Immature natural killer cell (primary cell): ENCODE measurements at regions not wholly inside any gene's neighbourhood (a gene's known extent, or its start where the extent isn't known, plus 50 kb on each side); places are given as distances from the start of the nearest gene placed in this dataset.

ENCODE experiments used
- DNase-seq, 3 donors: peaks; one replicate each; pipeline ENCODE4 v3.0.0; 2022; ENCODE audit warnings: mixed read lengths in 1 of 3
- H3K27ac Mint-ChIP-seq, 6 donors: one replicate each; pipeline ENCODE4 v1.8.0; 2020; ENCODE audit warnings: mixed read lengths in 6 of 6, mild to moderate bottlenecking in 5 of 6, inconsistent platforms in 4 of 6, moderate library complexity in 3 of 6
- H3K27me3 Mint-ChIP-seq, 3 donors: one replicate each; pipeline ENCODE4 v1.8.0; 2020 to 2021; ENCODE audit warnings: low read depth in 3 of 3, mild to moderate bottlenecking in 3 of 3, mixed read lengths in 3 of 3, moderate library complexity in 3 of 3, inconsistent platforms in 1 of 3
- H3K36me3 Mint-ChIP-seq, 3 donors: one replicate each; pipeline ENCODE4 v1.8.0; 2020; ENCODE audit warnings: mixed read lengths in 3 of 3, inconsistent platforms in 2 of 3, mild to moderate bottlenecking in 2 of 3
- H3K4me1 Mint-ChIP-seq, 2 donors: one replicate each; pipeline ENCODE4 v1.8.0; 2020; ENCODE audit warnings: inconsistent platforms in 2 of 2, mild to moderate bottlenecking in 2 of 2, mixed read lengths in 2 of 2, moderate library complexity in 1 of 2
- H3K4me3 Mint-ChIP-seq, 5 donors: one replicate each; pipeline ENCODE4 v1.8.0; 2020; ENCODE audit warnings: mild to moderate bottlenecking in 5 of 5, mixed read lengths in 5 of 5, inconsistent platforms in 3 of 5, moderate library complexity in 3 of 5
- H3K9me3 Mint-ChIP-seq, 6 donors: one replicate each; pipeline ENCODE4 v1.8.0; 2020; ENCODE audit warnings: mild to moderate bottlenecking in 6 of 6, mixed read lengths in 6 of 6, inconsistent platforms in 4 of 6, moderate library complexity in 3 of 6

- H3K9me3 Mint-ChIP-seq: peaks cover 11 to 18% (median 14%) of the 10 kb centered on the region in 6 donors
- no peaks in the 10 kb centered on the region for H3K36me3 Mint-ChIP-seq
- no peak overlapping the region for H3K27ac Mint-ChIP-seq
- no peaks in the 10 kb centered on the region for H3K4me1 Mint-ChIP-seq
- no peak for DNase-seq
- no peak overlapping the region for H3K4me3 Mint-ChIP-seq
- peaks cover 3 to 19% (median 7%) of the 10 kb centered on the region in 3 donors for H3K27me3 Mint-ChIP-seq
Measured at GRCh38 chr17:5815396-5815795, 231.1 kb upstream of the NLRP1 start.

- Mint-ChIP-seq H3K4me1 (no peaks in the 10 kb centered on the region), H3K9me3 (peaks cover 2 to 11% (median 6%) of the 10 kb centered on the region in 6 donors), H3K27ac (no peak overlapping the region), H3K27me3 (peaks cover 0 to 15% (median 7%) of the 10 kb centered on the region in 3 donors), H3K4me3 (no peak overlapping the region), H3K36me3 (no peaks in the 10 kb centered on the region)
- no peak for DNase-seq
Measured at GRCh38 chr17:5816491-5817070, 232.3 kb upstream of the NLRP1 start.

DNA sequence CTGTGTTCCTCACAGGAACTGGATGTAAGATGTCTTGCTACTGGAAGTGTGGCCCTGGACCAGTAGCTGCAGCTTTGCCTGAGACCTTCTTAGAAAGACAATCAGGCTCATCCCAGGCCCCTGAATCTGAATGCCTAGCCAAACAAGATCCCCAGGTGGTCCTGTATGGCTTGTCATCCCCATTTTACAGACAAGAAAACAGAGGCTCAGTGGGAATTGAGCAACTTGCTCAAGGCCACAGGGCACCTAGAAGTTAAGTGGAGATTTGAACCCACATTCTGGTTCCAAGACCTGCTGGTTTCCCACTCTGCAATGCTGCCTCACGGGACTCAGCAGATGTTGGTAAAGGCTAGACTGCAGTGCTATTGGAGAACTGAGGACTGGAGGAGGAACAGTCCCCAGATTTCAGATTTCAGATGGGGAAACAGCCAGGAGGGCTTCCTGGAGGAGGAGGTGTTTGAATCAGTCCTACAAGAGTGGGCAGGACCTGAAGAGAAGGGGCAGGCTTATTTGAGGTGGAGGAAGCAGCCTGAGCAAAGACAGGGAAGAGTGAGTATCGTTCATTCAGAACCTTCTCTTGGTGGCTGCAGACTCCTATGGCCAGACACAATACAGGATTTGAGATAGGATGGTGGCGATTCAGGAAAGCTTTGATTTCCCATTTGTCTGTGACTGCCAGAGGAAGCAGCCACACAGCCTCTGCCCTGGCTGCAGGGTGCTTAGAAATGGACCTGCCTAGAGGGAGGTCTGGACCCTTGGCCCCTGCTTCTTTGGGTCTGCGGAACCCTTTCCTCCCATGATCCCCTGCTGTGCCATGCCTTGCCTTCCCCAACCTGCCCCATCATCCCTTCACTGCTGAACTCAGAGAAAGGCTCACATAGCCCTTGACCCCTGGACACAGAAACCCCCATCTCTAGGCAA lies 233.4 kb upstream of the NLRP1 start:
- no peak for DNase-seq
- Mint-ChIP-seq H3K4me3 (no peak overlapping the region), H3K27me3 (peaks cover 0 to 11% (median 3%) of the 10 kb centered on the region in 3 donors), H3K4me1 (no peaks in the 10 kb centered on the region), H3K36me3 (no peaks in the 10 kb centered on the region), H3K9me3 (peaks cover 0 to 5% (median 1%) of the 10 kb centered on the region in 6 donors), H3K27ac (no peak overlapping the region)

DNA sequence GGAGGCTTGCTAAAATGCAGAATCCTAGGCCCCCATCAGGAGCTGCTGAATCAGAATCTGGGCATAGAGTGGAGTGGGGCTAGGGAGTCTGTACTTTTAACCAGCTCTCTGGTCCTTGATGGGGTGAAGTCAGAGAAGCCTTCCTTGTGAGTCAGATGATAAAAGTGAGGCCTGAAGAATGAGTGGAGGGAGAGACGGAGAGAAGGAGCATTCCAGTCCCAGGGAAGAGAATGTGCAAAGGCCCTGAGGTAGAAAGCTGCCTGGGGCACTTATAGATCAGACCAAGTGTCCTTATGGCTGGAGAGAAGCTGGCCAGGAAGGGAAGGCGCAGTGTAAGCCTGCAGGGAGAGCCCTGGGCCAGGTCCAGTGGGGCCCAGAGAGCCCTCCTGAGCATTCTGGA lies 235.1 kb upstream of the NLRP1 start:
- no peak overlapping the region for H3K27ac Mint-ChIP-seq
- no peak overlapping the region for H3K4me3 Mint-ChIP-seq
- H3K9me3 Mint-ChIP-seq: peaks cover 0 to 3% (median 0%) of the 10 kb centered on the region in 6 donors
- no peak for DNase-seq
- H3K36me3 Mint-ChIP-seq: no peaks in the 10 kb centered on the region
- no peaks in the 10 kb centered on the region for H3K4me1 Mint-ChIP-seq
- H3K27me3 Mint-ChIP-seq: peaks cover 0 to 6% (median 0%) of the 10 kb centered on the region in 3 donors

GRCh38 chr17:5819921-5820685 lies 235.8 kb upstream of the NLRP1 start:
- Mint-ChIP-seq H3K9me3 (peaks cover 0 to 3% (median 0%) of the 10 kb centered on the region in 6 donors), H3K27ac (no peak overlapping the region), H3K4me1 (no peaks in the 10 kb centered on the region), H3K36me3 (no peaks in the 10 kb centered on the region), H3K4me3 (no peak overlapping the region), H3K27me3 (peaks cover 0 to 6% (median 0%) of the 10 kb centered on the region in 3 donors)
- no peak for DNase-seq

GRCh38 chr17:5820721-5821456 lies 236.6 kb upstream of the NLRP1 start:
- Mint-ChIP-seq H3K9me3 (peaks cover 0 to 3% (median 0%) of the 10 kb centered on the region in 6 donors), H3K27me3 (peaks cover 0 to 2% (median 0%) of the 10 kb centered on the region in 3 donors), H3K27ac (no peak overlapping the region), H3K36me3 (no peaks in the 10 kb centered on the region), H3K4me1 (no peaks in the 10 kb centered on the region), H3K4me3 (no peak overlapping the region)
- DNase-seq: no peak

DNA sequence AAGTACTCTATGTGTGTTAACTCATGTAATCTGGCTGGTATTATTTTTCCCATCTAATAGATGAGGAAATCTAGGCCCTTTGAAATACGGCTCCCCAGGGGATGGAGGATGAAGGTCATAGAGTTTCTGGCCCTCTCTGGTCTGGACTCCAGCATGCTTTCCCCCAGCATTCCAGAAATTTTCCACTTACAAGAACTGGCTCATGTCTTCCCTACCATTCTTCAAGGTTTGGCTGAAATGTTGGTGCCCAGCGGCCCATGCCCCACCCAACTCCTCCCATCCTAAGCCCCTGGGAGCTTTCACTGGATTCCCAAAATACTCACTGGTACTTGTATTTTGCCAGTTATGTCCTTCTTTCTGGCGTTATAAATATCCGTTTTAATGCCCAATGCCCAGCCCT lies 237.5 kb upstream of the NLRP1 start:
- Mint-ChIP-seq H3K27ac (no peak overlapping the region), H3K27me3 (peaks cover 0 to 2% (median 0%) of the 10 kb centered on the region in 3 donors), H3K4me1 (no peaks in the 10 kb centered on the region), H3K36me3 (no peaks in the 10 kb centered on the region), H3K9me3 (peaks cover 0 to 3% (median 0%) of the 10 kb centered on the region in 6 donors), H3K4me3 (no peak overlapping the region)
- DNase-seq: no peak

DNA sequence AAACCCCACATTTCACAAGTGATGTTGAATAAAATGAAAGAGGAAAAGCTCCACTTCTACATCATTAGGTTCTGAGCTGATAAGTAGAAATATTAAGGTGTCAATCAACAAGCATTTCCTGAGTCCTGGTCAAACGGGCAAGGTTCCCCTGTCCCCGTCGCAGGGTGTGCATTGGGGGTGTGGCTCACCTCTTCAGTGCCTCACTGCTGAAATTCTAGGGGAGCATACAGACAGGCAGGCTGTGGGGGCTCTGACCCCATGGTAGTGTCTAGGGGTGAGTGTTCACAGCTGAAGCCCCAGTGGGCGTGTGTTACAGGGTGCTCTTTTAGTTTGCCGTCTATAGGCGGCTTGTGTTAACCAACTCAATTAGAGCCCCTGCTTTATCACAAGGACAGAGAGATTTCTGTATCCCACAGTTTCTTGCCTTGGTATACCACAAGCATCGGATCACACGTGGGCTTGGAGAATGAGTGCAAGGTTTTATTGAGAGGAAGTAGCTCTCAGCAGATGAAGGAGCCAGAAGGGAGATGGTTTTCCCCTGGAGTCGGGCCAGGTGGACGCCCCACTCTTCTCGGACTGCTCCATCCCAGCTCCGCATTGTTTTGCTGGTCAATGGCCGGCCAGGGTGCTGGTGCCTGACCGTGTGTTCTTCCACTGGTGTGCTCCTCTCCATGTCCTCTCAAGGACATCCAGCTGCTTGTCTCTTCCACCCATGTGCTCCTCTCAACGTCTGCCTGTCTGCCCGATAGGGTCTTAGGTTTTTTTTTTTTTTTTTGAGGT lies 238.2 kb upstream of the NLRP1 start:
- no peak overlapping the region for H3K4me3 Mint-ChIP-seq
- DNase-seq: no peak
- no peak overlapping the region for H3K27ac Mint-ChIP-seq
- no peaks in the 10 kb centered on the region for H3K36me3 Mint-ChIP-seq
- H3K4me1 Mint-ChIP-seq: no peaks in the 10 kb centered on the region
- peaks cover 0 to 3% (median 0%) of the 10 kb centered on the region in 6 donors for H3K9me3 Mint-ChIP-seq
- H3K27me3 Mint-ChIP-seq: peaks cover 0 to 6% (median 0%) of the 10 kb centered on the region in 3 donors

DNA sequence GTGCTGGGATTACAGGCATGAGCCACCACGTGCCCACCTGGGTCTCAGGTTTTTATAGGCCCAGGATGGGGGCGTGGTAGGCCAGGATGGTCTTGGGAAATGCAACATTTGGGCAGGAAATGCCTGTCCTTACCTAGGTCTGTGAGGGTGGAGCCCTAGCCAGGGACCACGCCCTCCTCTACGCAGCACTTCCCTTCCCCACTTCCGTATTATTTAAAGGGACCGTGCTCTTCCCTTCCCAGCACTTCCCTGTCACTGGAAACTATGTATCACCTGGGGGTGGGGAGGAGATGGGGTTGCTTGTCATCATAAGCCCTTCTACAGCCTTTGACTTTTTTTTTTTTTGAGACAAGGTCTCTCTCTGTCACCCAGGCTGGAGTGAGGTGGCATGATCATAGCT lies 238.9 kb upstream of the NLRP1 start:
- no peak overlapping the region for H3K27ac Mint-ChIP-seq

DNA sequence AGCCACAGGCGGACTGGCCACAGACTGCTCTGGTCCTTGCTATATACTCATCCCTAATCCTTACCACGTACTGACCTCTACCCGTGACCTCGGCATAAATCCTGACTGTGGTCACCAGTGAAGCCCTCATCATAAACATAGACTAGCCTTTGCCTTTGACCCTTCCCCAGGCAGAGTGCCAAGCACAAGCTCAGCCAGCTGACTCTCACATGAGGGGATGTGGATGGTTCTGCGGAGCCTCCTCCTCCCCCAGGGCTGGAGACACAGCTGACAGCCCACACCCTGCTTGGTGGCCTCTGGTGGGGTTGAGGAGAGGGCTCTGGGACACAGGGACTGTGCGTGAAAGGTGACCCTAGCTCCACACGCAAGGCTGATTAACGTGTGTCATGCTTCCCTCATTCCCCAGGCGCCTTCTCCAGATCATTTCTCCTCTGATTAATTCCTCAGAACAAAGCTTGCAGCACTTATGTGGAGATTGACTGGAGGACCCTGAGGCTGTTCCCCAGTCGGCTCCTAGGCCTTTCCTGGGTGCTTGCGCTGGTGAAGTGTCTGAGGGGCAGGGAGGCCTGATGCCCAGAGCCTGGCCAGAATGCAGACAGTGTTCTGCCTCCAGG lies 241.5 kb upstream of the NLRP1 start:
- H3K4me3 Mint-ChIP-seq: no peak overlapping the region
- H3K9me3 Mint-ChIP-seq: no peaks in the 10 kb centered on the region
- H3K4me1 Mint-ChIP-seq: no peaks in the 10 kb centered on the region
- peaks cover 3 to 8% (median 7%) of the 10 kb centered on the region in 3 donors for H3K27me3 Mint-ChIP-seq
- no peak overlapping the region for H3K27ac Mint-ChIP-seq
- DNase-seq: no peak
- no peaks in the 10 kb centered on the region for H3K36me3 Mint-ChIP-seq

More for the DNA sequence above, 238.9 kb upstream of the NLRP1 start:
- no peaks in the 10 kb centered on the region for H3K36me3 Mint-ChIP-seq
- H3K9me3 Mint-ChIP-seq: no peaks in the 10 kb centered on the region
- H3K4me1 Mint-ChIP-seq: no peaks in the 10 kb centered on the region
- H3K4me3 Mint-ChIP-seq: no peak overlapping the region
- peaks cover 0 to 5% (median 0%) of the 10 kb centered on the region in 3 donors for H3K27me3 Mint-ChIP-seq
- DNase-seq: no peak

DNA sequence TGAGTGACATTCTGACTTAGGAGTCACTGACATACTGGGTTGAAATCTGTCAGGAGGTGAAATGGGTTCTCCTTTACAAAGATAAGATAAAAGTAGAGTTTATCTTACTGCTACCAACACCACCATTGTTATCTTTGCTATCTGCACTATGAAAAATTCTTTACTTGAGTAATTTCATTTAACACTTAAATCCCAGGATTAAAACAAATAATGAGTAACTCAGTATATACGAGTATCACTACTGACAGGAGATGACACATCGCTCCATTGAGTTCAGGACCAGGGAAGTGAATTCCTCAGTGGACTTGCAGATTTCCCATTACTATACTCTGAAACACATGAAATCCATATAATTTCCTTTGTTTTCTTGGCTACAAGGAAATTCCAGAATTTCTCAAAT lies 242.1 kb upstream of the NLRP1 start:
- DNase-seq: no peak
- H3K4me1 Mint-ChIP-seq: no peaks in the 10 kb centered on the region
- no peaks in the 10 kb centered on the region for H3K36me3 Mint-ChIP-seq
- no peak overlapping the region for H3K27ac Mint-ChIP-seq
- H3K27me3 Mint-ChIP-seq: peaks cover 3 to 8% (median 7%) of the 10 kb centered on the region in 3 donors
- H3K4me3 Mint-ChIP-seq: no peak overlapping the region
- no peaks in the 10 kb centered on the region for H3K9me3 Mint-ChIP-seq

GRCh38 chr17:5830921-5831320 lies 239.3 kb upstream of the WSCD1 start:
- no peak overlapping the region for H3K27ac Mint-ChIP-seq
- H3K9me3 Mint-ChIP-seq: no peaks in the 10 kb centered on the region
- no peak overlapping the region for H3K4me3 Mint-ChIP-seq
- H3K36me3 Mint-ChIP-seq: no peaks in the 10 kb centered on the region
- H3K27me3 Mint-ChIP-seq: peaks cover 3 to 11% (median 10%) of the 10 kb centered on the region in 3 donors
- DNase-seq: no peak
- no peaks in the 10 kb centered on the region for H3K4me1 Mint-ChIP-seq
